ENCODE measurements at regions not wholly inside any gene's neighbourhood (a gene's known extent, or its start where the extent isn't known, plus 50 kb on each side); places are given as distances from the start of the nearest gene placed in this dataset.
A peak's percentile ranks its signal among the peaks of the same experiment; 100 is the strongest.

DNA sequence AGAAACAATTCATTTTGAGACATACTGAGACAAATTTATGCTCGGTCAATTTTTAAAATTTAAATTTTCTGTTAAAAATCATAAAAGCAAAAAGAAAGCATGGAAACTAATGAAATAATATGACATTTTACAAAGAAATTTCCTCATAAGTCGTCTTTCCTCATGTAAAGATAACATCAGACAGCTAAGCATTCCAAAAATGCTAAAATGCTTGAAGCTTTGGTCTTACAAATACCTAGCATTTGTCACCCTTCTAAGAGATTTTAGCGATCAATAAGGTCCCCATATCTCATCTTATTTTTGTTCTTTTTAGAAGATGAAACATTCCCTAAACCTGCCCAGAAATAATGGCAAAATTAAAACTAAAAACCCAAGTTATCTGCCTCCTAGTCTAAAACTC is 68.5 kb upstream of the FREM2 start:
- no peak for DNase-seq

DNA sequence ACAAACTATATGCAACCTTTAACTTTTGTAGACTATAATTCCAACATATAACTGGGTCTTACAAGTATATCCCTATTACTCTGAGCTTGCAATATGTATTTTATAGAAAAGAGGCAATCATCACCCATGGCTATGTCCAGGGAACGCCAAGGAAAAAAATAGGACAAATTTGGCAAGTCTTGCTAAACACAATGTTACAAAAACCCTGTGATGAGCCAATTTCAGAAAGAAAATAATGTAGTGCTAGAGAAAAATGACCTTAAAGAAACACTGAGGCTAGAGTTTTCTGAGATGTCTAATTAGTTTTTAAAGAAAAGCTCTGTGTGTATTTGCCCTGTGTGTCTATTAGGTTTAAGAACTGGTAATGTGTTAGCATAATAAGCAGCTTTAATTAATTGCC is 68.0 kb upstream of the FREM2 start:
- no peak for DNase-seq

DNA sequence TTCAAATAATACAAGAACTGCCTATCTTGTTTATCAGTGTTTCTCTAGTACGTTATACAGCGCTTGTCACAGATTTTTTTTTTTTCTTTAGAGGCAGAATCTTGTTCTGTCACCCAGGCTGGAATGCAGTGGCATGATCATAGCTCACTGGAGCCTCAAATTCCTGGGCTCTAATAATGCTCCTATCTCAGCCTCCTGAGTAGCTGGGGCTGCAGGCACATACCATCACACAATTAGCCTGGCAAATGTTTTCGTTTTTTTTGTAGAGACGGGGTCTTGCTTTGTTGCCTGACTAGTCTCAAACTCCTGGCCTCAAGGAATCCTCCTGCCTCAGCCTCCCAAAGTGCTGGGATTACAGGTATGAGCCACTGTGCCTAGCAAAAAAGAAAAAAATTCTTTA is 66.0 kb upstream of the FREM2 start:
- DNase-seq: peak; percentile 91

DNA sequence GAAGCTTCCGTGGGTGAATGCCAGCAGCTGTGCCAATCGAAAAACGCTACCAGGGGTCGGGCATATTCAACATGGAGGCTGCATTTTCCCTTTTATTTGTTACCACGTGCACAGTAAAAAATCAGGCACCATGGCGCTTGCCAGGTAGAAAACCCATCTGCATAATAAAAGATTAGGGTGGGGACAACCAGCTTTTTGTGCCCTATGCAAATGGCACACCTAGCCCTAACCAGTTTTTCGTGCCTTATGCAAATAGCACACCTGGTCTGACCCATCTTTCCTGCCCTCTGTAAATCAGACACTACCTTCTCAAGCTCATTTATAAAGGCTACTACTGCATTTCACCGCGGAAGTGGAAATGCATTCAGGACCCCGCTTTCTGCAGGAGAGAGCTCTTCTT is 62.1 kb upstream of the FREM2 start:
- DNase-seq: no peak

DNA sequence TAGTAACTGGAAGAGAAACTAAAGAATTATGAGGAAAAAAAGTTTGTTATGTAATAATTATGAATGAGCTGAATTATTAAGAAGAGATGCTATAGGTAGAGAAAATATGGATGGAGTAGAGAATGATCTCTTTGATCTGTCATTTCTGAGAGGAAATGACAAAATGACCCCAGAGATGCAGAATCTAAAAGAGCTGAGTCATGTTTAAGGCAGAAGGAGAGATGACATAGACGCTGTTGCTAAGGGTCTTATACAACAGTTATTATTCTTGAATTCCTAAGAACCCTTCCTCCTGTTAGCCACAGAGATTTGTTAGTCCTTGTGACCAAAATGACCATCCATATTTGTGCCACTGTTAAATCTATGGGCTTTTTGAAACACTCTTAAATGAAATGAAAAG is 58.3 kb upstream of the FREM2 start:
- DNase-seq: no peak

DNA sequence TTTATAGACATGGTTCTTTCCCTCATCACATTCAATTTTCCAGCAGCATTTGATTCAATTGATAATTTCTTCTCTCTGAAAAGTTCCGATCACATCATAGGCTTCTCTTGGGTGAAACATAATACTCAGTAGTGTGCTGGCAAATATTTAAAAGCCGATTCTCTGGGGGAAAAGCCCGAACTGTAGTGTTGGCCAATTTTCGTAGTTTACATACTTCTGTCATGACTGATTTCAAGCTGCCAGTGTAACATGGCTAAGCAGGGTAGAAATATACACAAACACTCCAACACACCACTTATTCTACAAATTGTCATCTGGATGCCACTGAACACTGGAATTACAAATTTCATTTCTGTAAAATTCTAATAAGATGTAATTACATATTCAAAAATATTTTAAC is 56.1 kb upstream of the FREM2 start:
- DNase-seq: no peak

DNA sequence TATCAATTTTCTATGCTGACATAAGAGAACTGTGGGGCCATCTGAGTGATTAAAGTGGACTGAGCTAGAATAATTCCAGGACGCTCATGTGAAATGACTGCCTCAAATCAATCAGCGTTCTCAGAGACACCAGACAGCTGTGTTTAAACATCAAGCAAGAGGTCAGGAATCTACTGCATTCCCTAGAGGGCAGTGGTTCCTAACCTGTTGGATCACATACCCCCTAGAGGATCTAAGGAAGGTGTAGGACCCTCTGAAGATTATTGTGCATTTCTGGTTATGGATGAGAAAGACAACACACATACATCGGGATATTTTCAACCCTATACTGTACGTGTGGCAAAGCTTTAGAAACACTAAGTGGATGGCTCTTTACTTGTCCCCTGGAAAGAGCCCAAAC is 51.8 kb upstream of the FREM2 start:
- DNase-seq: no peak

DNA sequence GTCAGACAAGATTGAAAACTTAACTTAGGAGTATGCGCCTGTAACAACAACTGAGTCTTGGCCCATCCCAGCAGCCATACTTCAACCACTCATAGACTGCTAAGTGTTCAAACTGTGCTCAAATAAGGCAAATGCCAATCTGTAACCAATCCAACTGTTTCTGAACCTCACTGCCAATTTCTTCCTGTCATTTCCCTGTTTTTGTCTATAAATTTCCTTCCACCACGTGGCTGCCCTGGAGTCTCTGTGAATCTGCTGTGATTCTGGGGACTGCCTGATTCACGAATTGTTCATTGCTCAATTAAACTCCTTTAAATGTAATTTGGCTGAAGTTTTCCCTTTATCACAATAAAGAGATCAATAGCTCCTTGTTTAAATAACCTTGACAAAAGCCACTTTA is 50.8 kb upstream of the FREM2 start:
- no peak for DNase-seq

DNA sequence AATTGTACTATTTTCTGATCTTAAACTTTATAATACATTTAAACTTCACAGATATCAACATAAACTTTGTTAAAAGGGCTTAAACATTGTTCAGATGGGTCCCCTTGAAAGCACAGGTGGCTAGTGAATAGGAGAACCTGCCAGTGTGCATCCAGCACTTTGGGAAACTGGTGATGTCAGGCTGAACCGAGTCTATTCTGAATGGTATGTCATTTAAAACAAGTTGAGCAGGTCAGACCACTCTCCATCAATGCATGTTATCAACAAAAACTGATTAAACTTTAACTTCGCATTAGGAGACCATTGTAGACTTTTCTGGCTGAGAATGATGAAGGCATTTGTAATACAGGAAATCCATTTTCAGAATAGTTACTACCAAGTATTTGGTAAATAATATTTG is 50.1 kb upstream of the FREM2 start:
- DNase-seq: peak; percentile 61
